HG02970 (cell line): ENCODE measurements at regions not wholly inside any gene's neighbourhood (a gene's known extent, or its start where the extent isn't known, plus 50 kb on each side); places are given as distances from the start of the nearest gene placed in this dataset.
A peak's percentile ranks its signal among the peaks of the same experiment; 100 is the strongest.

Experiments used
- ATAC-seq: cut with Tn5 transposase; IDR thresholded peaks from one replicate; pipeline ENCODE4 v1.9.1; 2021; ENCODE audit warnings: mild to moderate bottlenecking, moderate library complexity, moderate number of reproducible peaks; ENCODE audit not compliant: unreplicated experiment, low FRiP score

- no peak for ATAC-seq
Measured at GRCh38 chr9:16128003-16128402, 575.2 kb downstream of the CCDC171 start.

- ATAC-seq, result no peak
Measured at GRCh38 chr9:16131264-16131663, 578.4 kb downstream of the CCDC171 start.

GRCh38 chr9:16132513-16132912 is 579.7 kb downstream of the CCDC171 start:
- no peak for ATAC-seq

GRCh38 chr9:16133032-16133431 is 580.2 kb downstream of the CCDC171 start:
- ATAC-seq, result no peak

GRCh38 chr9:16133556-16134227 is 580.8 kb downstream of the CCDC171 start:
- ATAC-seq, result peak; percentile 90

- ATAC-seq, result no peak
Measured at GRCh38 chr9:16134351-16134750, 581.5 kb downstream of the CCDC171 start.

GRCh38 chr9:16135968-16136367 is 583.1 kb downstream of the CCDC171 start:
- ATAC-seq, result no peak

GRCh38 chr9:16136451-16136850 is 583.6 kb downstream of the CCDC171 start:
- ATAC-seq, result no peak

GRCh38 chr9:16136961-16137360 is 584.1 kb downstream of the CCDC171 start:
- ATAC-seq, result no peak

GRCh38 chr9:16138561-16139491 is 586.0 kb downstream of the CCDC171 start:
- no peak for ATAC-seq

- ATAC-seq, result no peak
Measured at GRCh38 chr9:16139774-16140173, 586.9 kb downstream of the CCDC171 start.

GRCh38 chr9:16143310-16143709 is 590.5 kb downstream of the CCDC171 start:
- no peak for ATAC-seq

- ATAC-seq, result no peak
Measured at GRCh38 chr9:16143947-16144890, 591.4 kb downstream of the CCDC171 start.

GRCh38 chr9:16145196-16145950 is 592.5 kb downstream of the CCDC171 start:
- no peak for ATAC-seq

GRCh38 chr9:16147726-16148125 is 594.9 kb downstream of the CCDC171 start:
- ATAC-seq, result no peak

GRCh38 chr9:16150501-16150900 is 597.7 kb downstream of the CCDC171 start:
- no peak for ATAC-seq

GRCh38 chr9:16150938-16151650 is 598.3 kb downstream of the CCDC171 start:
- no peak for ATAC-seq

GRCh38 chr9:16152276-16153101 is 599.6 kb downstream of the CCDC171 start:
- no peak for ATAC-seq
